Astrocyte (in vitro differentiated cells and primary cell): ENCODE measurements at regions not wholly inside any gene's neighbourhood (a gene's known extent, or its start where the extent isn't known, plus 50 kb on each side); places are given as distances from the start of the nearest gene placed in this dataset.

Experiments used
- CTCF ChIP-seq: IDR thresholded peaks from 2 replicates; pipeline ENCODE4 v1.5.1; 2011; ENCODE audit warnings: low read depth, mild to moderate bottlenecking, inconsistent platforms, low read length, moderate library complexity; ENCODE audit not compliant: insufficient read depth
- EZH2 ChIP-seq: IDR thresholded peaks from 2 replicates; pipeline ENCODE4 v1.6.1; 2012; ENCODE audit warnings: mild to moderate bottlenecking, low read length, inconsistent platforms; ENCODE audit not compliant: insufficient read depth

DNA sequence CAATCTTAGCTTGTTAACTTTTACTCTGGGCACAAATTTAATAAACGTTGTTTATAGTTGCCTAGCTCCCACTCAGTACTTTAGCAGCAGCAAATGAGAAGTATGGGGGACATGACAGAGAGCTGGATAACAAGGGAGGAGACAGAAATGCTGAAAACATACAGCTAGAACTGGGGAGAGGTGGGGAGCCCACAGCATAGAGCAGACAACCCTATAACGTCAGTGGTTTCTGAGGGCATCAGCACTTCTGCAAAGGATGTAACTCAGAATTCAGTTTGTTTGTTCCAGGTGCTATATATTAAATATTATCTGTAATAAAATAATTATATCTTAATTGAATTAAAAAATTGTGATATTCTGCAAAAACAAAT lies 1098.7 kb upstream of the FANCL start:
- TF ChIP-seq EZH2 (no peak), CTCF (no peak)
